Osteoblast (primary cell): ENCODE measurements at regions not wholly inside any gene's neighbourhood (a gene's known extent, or its start where the extent isn't known, plus 50 kb on each side); places are given as distances from the start of the nearest gene placed in this dataset.

Experiments
- DNase-seq: peaks from one replicate; pipeline ENCODE4 v3.0.0; 2011; ENCODE audit warnings: low spot score, mixed read lengths; ENCODE audit not compliant: insufficient read length; ENCODE audit errors: missing footprints
- H2AFZ ChIP-seq: 2 replicates; pipeline ENCODE4 v1.6.0; 2011; ENCODE audit warnings: mild to moderate bottlenecking, low read length
- H3K27ac ChIP-seq: 2 replicates; pipeline ENCODE4 v1.5.1; 2011; ENCODE audit warnings: mild to moderate bottlenecking, low read depth, low read length, moderate library complexity
- H3K27me3 ChIP-seq: 2 replicates; pipeline ENCODE4 v1.6.0; 2012; ENCODE audit warnings: mild to moderate bottlenecking, control low read depth, inconsistent platforms, low read length, moderate library complexity; ENCODE audit not compliant: insufficient read depth
- H3K36me3 ChIP-seq: 2 replicates; pipeline ENCODE4 v1.5.1; 2011; ENCODE audit warnings: mild to moderate bottlenecking, low read length, control low read depth, moderate library complexity; ENCODE audit not compliant: insufficient read depth
- H3K4me1 ChIP-seq: 2 replicates; pipeline ENCODE4 v1.5.1; 2011; ENCODE audit warnings: mild to moderate bottlenecking, low read length, control low read depth, moderate library complexity; ENCODE audit not compliant: insufficient read depth
- H3K4me2 ChIP-seq: 2 replicates; pipeline ENCODE4 v1.6.0; 2011; ENCODE audit warnings: mild to moderate bottlenecking, low read length; ENCODE audit not compliant: insufficient read depth
- H3K4me3 ChIP-seq: fragments of 200-600 bp; sonication (generic); 3 replicates; pipeline ENCODE4 v1.5.1; 2012; ENCODE audit warnings: mild to moderate bottlenecking, low read length, inconsistent platforms; ENCODE audit not compliant: insufficient read depth
- H3K79me2 ChIP-seq: 2 replicates; pipeline ENCODE4 v1.6.0; 2012; ENCODE audit warnings: mild to moderate bottlenecking, low read length, control low read depth, inconsistent platforms; ENCODE audit not compliant: insufficient read depth
- H3K9me3 ChIP-seq: 2 replicates; pipeline ENCODE4 v1.5.1; 2011; ENCODE audit warnings: low read depth, low read length, control low read depth
- H4K20me1 ChIP-seq: 2 replicates; pipeline ENCODE4 v1.6.0; 2012; ENCODE audit warnings: mild to moderate bottlenecking, low read length, control low read depth; ENCODE audit not compliant: insufficient read depth
- CTCF ChIP-seq: IDR thresholded peaks from 2 replicates; pipeline ENCODE4 v1.5.1; 2011; ENCODE audit warnings: mild to moderate bottlenecking, low read depth, low read length, moderate library complexity; ENCODE audit errors: extremely low read depth

GRCh38 chr12:32048791-32049190 lies 57.9 kb upstream of the BICD1 start:
- H3K27me3 ChIP-seq, result no peaks in the 10 kb centered on the region
- H3K79me2 ChIP-seq, result no peaks in the 10 kb centered on the region
- no peaks in the 10 kb centered on the region for H4K20me1 ChIP-seq
- H2AFZ ChIP-seq, result no peak overlapping the region
- H3K4me3 ChIP-seq, result no peak overlapping the region
- TF ChIP-seq CTCF, result no peak
- no peak overlapping the region for H3K27ac ChIP-seq
- peaks cover 4% of the 10 kb centered on the region for H3K9me3 ChIP-seq
- H3K4me2 ChIP-seq, result no peak overlapping the region
- no peaks in the 10 kb centered on the region for H3K36me3 ChIP-seq
- no peak for DNase-seq
- peaks cover 12% of the 10 kb centered on the region for H3K4me1 ChIP-seq

GRCh38 chr12:32049956-32050355 lies 56.7 kb upstream of the BICD1 start:
- no peak for TF ChIP-seq CTCF
- Histone ChIP-seq H4K20me1 (no peaks in the 10 kb centered on the region), H3K27ac (no peak overlapping the region), H3K36me3 (no peaks in the 10 kb centered on the region), H3K9me3 (no peaks in the 10 kb centered on the region), H3K27me3 (no peaks in the 10 kb centered on the region), H3K4me3 (no peak overlapping the region), H2AFZ (no peak overlapping the region), H3K4me2 (no peak overlapping the region), H3K4me1 (peaks cover 12% of the 10 kb centered on the region), H3K79me2 (no peaks in the 10 kb centered on the region)
- no peak for DNase-seq

GRCh38 chr12:32051511-32052211 lies 55.0 kb upstream of the BICD1 start:
- Histone ChIP-seq H3K36me3 (no peaks in the 10 kb centered on the region), H3K4me2 (peak overlapping the region; percentile 6), H3K4me1 (peaks cover 12% of the 10 kb centered on the region), H3K27ac (peak overlapping the region; percentile 61), H3K9me3 (no peaks in the 10 kb centered on the region), H3K79me2 (no peaks in the 10 kb centered on the region), H4K20me1 (no peaks in the 10 kb centered on the region), H3K4me3 (no peak overlapping the region), H3K27me3 (no peaks in the 10 kb centered on the region), H2AFZ (peak overlapping the region; percentile 43)
- TF ChIP-seq CTCF, result no peak
- peak; percentile 91 for DNase-seq

- Histone ChIP-seq H3K4me3 (no peak overlapping the region), H3K9me3 (no peaks in the 10 kb centered on the region), H3K27ac (peak overlapping the region; percentile 61), H4K20me1 (no peaks in the 10 kb centered on the region), H2AFZ (peak overlapping the region; percentile 43), H3K27me3 (no peaks in the 10 kb centered on the region), H3K4me2 (peak overlapping the region; percentile 6), H3K4me1 (peaks cover 12% of the 10 kb centered on the region), H3K79me2 (no peaks in the 10 kb centered on the region), H3K36me3 (no peaks in the 10 kb centered on the region)
- no peak for TF ChIP-seq CTCF
- no peak for DNase-seq
Observed at GRCh38 chr12:32052212-32052713, 54.4 kb upstream of the BICD1 start.
